Upper lobe of left lung (tissue), 4 donors: ENCODE measurements at regions not wholly inside any gene's neighbourhood (a gene's known extent, or its start where the extent isn't known, plus 50 kb on each side); places are given as distances from the start of the nearest gene placed in this dataset.

Source experiments
- CTCF ChIP-seq, 6 experiments: fragments of 450-650 bp in 4 of 6; fragments of 200-600 bp in 2 of 6; sonication (generic) in 2 of 6; IDR thresholded peaks; one replicate each; pipeline ENCODE4 v1.5.1; 2016 to 2019; ENCODE audit warnings: antibody characterized with exemption in 6 of 6
- EP300 ChIP-seq, 4 donors: sonication (generic); formaldehyde crosslinking; IDR thresholded peaks; one replicate each; pipeline ENCODE4 v1.5.1; 2017; ENCODE audit warnings: antibody characterized with exemption in 4 of 4, control low read depth in 2 of 4
- POLR2A ChIP-seq, 4 donors: fragments of 450-650 bp; IDR thresholded peaks; one replicate each; pipeline ENCODE4 v1.5.1; 2016 to 2017; ENCODE audit warnings: antibody characterized with exemption in 4 of 4, mild to moderate bottlenecking in 2 of 4
- POLR2AphosphoS5 ChIP-seq, 2 donors: sonication (generic); formaldehyde crosslinking; IDR thresholded peaks; one replicate each; pipeline ENCODE4 v1.5.1; 2017; ENCODE audit warnings: antibody characterized with exemption in 2 of 2

- TF ChIP-seq CTCF (IDR thresholded peaks at IDR 0.05) (no peak), EP300 (IDR thresholded peaks at IDR 0.05) (no peak), POLR2A (IDR thresholded peaks at IDR 0.05) (no peak), POLR2AphosphoS5 (IDR thresholded peaks at IDR 0.05) (no peak)
These were observed 916.2 kb upstream of the B3GALT2 start for GRCh38 chr1:194102607-194103006.
